ENCODE measurements at regions not wholly inside any gene's neighbourhood (a gene's known extent, or its start where the extent isn't known, plus 50 kb on each side); places are given as distances from the start of the nearest gene placed in this dataset.

DNA sequence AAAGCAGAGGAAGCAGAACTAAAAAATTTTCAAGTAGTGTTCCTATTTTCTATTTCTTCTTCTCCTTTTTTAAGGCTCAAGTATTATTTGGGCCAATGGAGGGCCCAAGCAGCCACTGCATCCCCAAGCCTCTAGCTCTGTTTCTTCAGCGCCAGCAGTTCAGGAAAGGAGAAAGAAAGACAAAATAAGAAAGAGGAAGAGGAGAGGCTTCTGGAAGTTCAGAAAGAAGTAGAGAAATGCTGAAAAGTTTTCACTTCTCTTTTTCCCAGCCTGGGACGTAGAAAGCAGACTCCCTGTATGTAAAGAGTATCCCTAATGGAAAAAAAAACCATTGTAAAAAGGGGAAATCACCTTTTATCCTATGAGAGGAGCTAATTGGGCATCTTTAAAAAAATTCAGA lies 165.5 kb upstream of the KLF12 start:
- Histone ChIP-seq H3K9ac (ENCODE audit: insufficient read depth in 1 of 2, low read depth in 2 of 2, low read length in 2 of 2) (no peak overlapping the region), H3K9me1 (ENCODE audit: control insufficient read depth, insufficient read depth, low read length) (no peaks in the 10 kb centered on the region), H3K4me2 (ENCODE audit: insufficient read depth, low read length) (no peak overlapping the region), H3K4me1 (replicated peaks in 1 of 2; ENCODE audit: control insufficient read depth in 2 of 2, insufficient read depth in 2 of 2, low read length in 2 of 2) (no peaks in the 10 kb centered on the region), H3K9me3 (replicated peaks; ENCODE audit: control insufficient read depth, insufficient read depth, low read depth, low read length) (no peaks in the 10 kb centered on the region), H2AFZ (ENCODE audit: low read depth, low read length) (no peak overlapping the region), H3K79me2 (ENCODE audit: control insufficient read depth, insufficient read depth, low read length) (no peaks in the 10 kb centered on the region), H3K36me3 (ENCODE audit: control insufficient read depth, insufficient read depth, low read length) (no peaks in the 10 kb centered on the region), H3K4me3 (no peak overlapping the region), H3K27me3 (ENCODE audit: control insufficient read depth in 2 of 2, insufficient read depth in 2 of 2, low read length in 2 of 2) (no peaks in the 10 kb centered on the region), H4K20me1 (replicated peaks; ENCODE audit: control insufficient read depth, insufficient read depth, low read length) (no peaks in the 10 kb centered on the region), H3K27ac (ENCODE audit: extremely low read depth, low read depth, low read length) (no peak overlapping the region)
- BruUV-seq (replicated peaks), result no TSS peak
- TF ChIP-seq RB1 (IDR thresholded peaks at IDR 0.05; ENCODE audit: low read depth) (no peak), PHTF2 (CRISPR knock-in tag; IDR thresholded peaks at IDR 0.05) (no peak), HCFC1 (IDR thresholded peaks at IDR 0.05; ENCODE audit: low read depth, low read length) (no peak), MCM5 (IDR thresholded peaks at IDR 0.05; ENCODE audit: low read depth) (no peak), PHF21A (IDR thresholded peaks at IDR 0.05; ENCODE audit: borderline replicate concordance, low read depth) (no peak), NFIX (CRISPR knock-in tag; IDR thresholded peaks at IDR 0.05; ENCODE audit: low read depth) (no peak)
- TF ChIP-seq, protein P1, sequence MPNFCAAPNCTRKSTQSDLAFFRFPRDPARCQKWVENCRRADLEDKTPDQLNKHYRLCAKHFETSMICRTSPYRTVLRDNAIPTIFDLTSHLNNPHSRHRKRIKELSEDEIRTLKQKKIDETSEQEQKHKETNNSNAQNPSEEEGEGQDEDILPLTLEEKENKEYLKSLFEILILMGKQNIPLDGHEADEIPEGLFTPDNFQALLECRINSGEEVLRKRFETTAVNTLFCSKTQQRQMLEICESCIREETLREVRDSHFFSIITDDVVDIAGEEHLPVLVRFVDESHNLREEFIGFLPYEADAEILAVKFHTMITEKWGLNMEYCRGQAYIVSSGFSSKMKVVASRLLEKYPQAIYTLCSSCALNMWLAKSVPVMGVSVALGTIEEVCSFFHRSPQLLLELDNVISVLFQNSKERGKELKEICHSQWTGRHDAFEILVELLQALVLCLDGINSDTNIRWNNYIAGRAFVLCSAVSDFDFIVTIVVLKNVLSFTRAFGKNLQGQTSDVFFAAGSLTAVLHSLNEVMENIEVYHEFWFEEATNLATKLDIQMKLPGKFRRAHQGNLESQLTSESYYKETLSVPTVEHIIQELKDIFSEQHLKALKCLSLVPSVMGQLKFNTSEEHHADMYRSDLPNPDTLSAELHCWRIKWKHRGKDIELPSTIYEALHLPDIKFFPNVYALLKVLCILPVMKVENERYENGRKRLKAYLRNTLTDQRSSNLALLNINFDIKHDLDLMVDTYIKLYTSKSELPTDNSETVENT (CRISPR knock-in tag; IDR thresholded peaks at IDR 0.05), result no peak
- TF ChIP-seq, protein P2, sequence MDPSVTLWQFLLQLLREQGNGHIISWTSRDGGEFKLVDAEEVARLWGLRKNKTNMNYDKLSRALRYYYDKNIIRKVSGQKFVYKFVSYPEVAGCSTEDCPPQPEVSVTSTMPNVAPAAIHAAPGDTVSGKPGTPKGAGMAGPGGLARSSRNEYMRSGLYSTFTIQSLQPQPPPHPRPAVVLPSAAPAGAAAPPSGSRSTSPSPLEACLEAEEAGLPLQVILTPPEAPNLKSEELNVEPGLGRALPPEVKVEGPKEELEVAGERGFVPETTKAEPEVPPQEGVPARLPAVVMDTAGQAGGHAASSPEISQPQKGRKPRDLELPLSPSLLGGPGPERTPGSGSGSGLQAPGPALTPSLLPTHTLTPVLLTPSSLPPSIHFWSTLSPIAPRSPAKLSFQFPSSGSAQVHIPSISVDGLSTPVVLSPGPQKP (CRISPR knock-in tag; IDR thresholded peaks at IDR 0.05), result no peak
- TF ChIP-seq, protein P3, sequence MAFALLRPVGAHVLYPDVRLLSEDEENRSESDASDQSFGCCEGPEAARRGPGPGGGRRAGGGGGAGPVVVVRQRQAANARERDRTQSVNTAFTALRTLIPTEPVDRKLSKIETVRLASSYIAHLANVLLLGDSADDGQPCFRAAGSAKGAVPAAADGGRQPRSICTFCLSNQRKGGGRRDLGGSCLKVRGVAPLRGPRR (CRISPR knock-in tag; IDR thresholded peaks at IDR 0.05), result no peak
- DNase-seq (ENCODE audit: extremely low read depth in 1 of 4, low spot score in 3 of 4) (no peak), ATAC-seq (no peak), FAIRE-seq (no peak)
- WGBS (ENCODE audit: insufficient coverage, low coverage, missing lambda C conversion rate), result 0% methylated on average over 2 of the region's 2 CpGs
- ChIA-PET POLR2A (no interaction called here), CTCF (ENCODE audit: low intra/inter-chr PET ratio) (no interaction called here)
- intact Hi-C loops (cut with micrococcal nuclease) (no loop called here), in situ Hi-C loops (cut with MboI) (no loop called here)

All from K562 (cell line).